Medulla oblongata (tissue), 1 donor: ENCODE measurements at regions not wholly inside any gene's neighbourhood (a gene's known extent, or its start where the extent isn't known, plus 50 kb on each side); places are given as distances from the start of the nearest gene placed in this dataset.

ENCODE experiments used
- DNase-seq: peaks from one replicate; pipeline ENCODE4 v3.0.0-alpha.2; 2015; ENCODE audit errors: extremely low spot score

DNA sequence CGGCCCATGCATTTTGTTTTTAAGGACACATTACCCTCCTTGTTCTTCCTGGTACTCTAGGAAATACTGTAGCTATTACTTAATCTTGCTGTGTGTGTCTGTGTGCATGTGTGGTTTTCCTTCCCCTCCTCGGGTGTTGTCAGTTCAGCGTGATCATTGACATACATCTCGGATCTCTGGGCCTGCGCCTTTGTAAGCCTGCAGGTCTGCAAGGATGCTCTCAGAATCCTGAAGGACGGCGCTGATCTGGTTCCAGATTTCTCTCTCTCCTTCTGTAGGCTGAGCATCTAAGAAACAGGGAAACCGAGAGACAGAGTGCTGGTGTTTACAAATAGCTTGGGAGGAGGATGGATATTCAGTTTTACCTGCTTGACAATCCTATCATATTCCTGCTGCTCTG is 100.2 kb downstream of the CYRIA start:
- no peak for DNase-seq

DNA sequence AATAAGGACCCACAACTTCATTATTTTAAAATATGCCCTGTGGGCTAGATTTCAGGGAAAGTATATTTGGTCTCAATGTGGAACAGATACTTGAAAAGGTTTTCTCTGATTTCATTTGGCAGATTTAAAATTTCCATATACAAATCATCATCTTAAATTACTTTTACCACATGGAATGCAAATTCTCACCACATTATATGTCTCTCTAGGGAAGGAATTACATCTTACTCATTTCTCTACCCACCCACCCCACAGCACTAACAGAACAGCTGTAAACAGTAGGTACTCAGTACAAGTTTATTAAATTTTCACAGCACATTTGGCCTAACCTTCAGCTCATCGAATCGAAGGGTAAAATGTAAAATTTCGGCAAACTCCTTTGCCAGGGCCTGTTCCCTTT is 104.0 kb downstream of the CYRIA start:
- DNase-seq, result no peak

DNA sequence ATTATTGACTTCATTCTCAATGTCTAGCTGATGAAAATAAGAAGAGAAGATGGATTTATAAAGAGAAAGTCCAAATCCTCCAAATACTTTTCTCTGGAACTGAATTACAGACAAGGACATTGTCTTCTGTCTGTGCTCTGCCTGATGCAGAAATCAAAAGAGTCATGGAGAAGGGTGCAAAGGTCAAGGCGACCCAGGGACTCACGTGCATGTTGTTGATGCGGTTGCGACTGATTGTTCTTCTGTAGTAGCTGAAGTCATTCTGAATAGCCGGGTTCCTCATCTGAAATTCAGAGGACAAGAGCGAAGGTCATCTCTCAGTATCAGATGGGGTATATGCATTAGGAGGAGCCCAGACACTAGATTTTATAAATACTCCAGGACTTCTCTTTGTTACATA is 104.4 kb downstream of the CYRIA start:
- no peak for DNase-seq

DNA sequence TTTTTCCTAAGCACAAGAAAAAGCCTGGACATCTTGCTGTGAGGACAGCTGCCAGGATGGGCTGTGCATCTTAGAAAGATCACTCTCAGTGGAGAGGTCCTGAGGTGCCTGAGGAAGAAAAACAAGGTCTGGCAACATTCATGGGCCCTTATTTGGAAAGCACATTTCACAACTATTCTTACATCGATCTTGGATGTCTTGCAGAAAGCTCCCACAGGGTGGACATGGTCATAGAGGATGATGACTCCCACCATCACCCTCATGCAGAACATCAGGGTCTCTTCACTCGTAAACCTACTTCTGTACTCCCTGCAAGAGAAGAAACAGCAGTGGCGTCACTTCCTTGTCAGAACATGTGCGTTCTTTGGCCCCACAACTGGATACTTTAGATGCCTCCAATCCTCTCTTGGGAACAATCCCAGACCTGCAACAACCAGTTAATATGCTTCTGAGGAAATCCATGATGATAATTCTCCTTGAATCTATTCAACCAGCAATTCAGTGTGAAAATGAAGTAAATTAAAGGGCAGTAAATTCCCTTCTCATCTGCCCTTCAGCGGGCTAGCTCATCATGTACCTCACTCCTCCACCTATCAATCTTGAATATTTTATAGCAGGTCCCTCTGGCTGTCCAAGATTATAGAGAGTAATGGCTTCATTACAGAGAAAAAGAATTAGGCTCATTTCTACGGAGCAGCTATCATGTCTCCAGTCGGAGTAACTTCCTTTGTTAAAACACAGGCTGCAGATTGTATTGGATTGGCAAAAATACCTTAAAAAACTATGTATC is 106.2 kb downstream of the CYRIA start:
- DNase-seq, result no peak

DNA sequence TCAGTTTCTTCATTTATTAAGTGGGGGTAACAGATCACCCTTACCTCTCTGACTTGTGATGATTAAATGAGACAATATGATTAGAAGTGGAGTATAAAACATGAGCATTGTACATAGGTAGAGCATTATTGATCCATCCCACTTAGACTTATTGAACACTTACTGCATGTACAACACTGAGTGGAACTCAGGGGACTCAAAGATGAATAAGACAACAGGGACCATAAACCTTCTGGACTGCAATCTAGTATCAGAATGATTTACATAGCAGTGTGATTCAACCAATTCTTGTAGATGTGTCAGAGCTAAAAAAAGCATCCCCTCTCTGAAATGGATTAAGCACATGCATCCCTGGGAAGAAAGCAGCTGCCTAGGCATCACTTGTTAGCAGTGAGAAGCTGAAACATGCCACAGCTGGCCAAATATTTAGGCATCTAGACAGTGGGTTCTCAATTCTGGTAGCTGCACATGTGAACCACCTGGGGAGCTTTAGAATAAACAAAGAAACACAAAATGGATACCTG is 111.5 kb downstream of the CYRIA start:
- DNase-seq, result no peak

DNA sequence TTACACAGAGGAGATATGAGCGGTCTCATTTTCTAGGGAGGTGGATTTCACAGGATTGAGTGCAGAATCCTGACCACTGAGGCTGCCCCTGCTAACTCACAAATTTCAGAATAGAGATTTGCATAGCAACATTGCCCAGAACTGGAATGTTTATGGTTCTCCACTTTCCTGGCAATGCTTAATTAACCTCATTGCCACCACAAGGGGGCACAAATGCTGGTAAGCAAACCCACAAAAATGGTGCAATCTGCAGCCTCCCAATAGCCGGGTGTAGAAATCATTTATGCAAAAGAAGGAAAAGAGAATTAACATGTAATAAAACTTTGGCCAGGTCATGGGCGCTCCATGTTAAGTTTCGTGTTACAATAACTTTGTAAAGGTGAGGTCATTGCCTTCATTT is 112.4 kb downstream of the CYRIA start:
- DNase-seq, result peak; percentile 74

DNA sequence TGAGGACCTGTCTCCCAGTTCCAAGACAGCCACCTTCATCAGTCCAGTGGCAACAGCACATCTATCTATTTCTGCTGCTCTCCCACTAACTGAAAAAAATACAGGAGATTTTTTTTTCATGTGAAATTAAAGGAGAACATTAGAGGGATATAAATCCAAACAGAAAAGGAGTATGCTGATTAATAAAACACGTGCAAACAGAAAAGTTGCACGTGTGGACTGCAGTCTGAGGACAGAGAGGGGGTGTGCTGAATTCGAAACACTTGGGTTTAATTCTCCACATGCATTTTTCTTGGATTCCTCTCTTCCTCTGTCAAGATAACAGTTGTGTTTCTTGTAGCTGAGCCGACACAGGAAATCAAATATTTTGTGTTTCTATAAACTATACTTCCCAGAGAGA is 113.4 kb downstream of the CYRIA start:
- DNase-seq, result no peak

DNA sequence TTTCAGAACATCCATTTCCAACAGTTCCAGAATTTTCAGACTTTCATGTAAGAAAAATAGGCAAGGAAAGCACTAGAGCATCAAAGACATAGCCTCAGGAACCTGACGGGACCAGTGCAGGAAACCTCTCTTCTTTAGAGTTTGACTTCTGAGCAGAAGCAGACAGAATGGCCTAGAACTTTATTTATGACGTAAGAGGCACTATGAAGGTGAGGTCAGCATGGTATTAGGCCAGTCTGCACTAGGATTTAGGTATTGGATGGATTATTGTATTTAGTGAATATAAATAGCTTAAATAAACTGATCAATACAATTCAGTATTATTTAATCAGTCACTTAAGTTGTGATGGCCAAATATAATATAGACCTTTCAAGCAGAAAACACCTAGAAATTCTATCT is 117.6 kb downstream of the CYRIA start:
- no peak for DNase-seq

DNA sequence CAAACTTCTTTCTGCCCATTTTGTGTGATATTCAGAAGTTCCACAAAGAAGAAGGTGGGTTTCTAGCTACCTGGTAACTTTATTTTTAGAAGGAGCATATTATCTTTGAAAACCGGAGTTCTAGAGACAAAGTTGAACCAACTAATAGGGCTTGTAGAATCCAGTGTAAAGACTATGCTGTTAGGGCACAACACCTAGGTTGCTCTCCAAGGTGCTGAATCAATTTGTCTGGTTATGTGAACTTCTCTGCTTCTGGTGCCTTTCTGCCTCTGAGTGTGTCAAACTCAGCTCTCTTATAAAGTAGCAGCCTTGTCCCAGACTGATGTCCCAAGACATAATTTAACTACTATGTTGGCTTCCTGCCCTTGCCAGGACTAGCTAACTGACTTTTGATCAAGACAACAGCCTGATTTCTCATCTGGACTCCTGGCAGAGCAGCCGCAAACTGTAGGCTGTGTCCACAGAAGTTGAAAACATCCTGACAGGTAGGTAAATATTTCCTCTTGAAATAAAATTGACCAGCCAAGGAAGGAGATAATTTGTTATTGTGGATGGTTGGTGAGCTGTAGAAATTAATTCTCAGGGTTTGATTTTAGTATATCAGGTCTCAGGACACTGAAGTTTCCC is 119.4 kb downstream of the CYRIA start:
- peak; percentile 21 for DNase-seq

DNA sequence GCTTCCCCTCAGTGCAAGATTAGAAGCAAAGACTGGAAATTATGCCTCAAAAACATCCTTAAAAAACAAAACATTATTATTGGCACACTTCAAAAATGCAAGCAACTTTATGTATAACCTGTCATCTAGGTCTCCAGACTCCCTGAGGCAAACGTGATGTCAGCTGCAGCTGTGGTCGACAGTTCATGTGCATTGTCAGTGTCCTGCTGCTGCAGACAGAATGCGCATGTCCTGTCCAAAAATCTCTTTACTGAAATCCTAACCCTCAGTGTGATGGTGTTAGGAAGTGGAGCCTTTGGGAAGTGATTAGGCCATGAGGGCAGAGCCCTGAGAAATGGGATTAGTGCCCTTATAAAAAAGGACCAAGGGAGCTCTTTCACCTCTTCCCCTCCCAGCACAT is 126.9 kb downstream of the CYRIA start:
- no peak for DNase-seq

DNA sequence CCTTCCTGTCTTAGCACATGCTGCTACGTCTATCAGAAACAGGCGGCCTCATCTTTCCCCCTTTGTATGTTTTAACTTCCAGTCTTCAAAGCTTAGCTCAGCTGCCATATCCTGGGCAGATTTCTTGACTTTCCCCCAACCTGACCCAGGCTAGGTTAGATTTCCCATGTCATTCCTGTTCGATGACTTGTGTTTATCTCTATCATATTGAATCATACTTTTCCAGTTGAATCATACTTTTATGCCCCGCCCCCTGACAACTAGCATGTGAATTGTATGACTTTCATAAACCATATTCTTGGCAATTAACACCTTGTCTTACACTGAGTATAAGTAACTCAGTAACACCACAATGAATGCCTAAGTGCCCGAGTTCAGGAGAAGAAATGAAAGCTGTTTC is 128.3 kb downstream of the CYRIA start:
- DNase-seq, result no peak

DNA sequence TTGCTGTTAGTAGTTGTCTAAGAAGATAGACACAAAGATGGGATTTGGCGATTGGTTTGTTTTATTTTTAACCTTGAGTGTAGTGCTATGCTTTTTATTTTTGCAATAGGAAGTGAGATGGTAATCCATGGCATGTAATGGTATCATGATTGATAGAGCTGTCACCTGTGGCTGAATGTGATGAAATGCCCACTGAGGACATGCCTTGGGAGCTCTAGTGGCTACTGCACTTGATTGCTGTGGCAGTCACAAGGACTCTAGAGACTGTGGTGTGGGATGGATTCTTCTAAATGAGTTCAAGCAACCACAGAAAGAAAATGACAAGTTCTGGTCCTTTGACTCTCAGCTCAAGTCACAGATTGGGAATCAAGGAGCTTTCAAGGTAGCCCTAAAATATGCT is 139.4 kb downstream of the CYRIA start:
- DNase-seq, result no peak

DNA sequence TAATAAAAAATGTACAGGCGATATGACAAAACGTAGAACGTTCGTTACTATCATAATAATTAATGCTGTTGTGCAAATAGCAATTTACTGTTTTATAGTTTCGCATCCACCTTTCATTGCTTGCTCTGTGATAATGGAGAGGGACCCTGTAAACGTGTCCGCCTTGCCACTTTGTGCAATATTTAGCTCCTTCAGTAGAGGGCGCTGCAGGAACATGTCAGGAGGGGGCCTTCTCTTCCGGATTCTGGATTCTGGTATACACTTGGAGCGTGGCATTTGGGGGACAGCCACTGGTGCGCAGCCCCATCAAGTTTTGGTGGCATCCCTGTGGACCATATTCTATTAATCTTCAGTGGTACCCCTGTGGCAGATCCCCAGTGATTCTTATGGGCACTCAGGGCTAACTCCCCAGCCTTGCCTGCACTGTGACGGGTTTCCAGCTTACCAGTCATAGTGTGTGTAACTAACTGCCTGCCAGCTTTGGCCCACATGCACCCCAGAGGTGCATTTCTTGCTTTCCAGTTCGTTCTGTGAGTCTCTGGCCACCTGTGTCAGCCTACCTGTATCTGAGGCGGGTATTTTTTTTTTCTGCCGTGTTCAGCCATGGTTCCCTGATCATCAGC is 140.3 kb downstream of the CYRIA start:
- DNase-seq, result no peak

DNA sequence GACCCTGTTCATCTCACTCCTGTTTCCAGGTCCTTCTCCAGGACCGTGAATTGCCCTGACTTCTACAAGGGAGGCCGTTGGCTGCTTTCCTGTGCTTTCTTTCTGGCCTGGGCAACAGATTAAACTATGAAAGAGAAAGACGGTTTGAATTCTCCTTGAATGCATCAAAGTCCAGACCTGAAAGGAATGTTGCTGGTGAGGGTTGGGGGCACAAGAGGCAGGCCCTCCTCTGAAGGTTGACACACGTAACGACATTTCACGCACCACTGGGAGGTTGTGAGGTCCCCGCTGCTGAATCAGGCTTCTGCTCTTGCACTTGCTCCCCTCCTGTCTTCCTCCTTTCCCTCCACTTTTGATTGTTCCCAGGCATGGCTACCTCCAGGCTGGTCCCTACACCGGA is 141.9 kb downstream of the CYRIA start:
- no peak for DNase-seq

DNA sequence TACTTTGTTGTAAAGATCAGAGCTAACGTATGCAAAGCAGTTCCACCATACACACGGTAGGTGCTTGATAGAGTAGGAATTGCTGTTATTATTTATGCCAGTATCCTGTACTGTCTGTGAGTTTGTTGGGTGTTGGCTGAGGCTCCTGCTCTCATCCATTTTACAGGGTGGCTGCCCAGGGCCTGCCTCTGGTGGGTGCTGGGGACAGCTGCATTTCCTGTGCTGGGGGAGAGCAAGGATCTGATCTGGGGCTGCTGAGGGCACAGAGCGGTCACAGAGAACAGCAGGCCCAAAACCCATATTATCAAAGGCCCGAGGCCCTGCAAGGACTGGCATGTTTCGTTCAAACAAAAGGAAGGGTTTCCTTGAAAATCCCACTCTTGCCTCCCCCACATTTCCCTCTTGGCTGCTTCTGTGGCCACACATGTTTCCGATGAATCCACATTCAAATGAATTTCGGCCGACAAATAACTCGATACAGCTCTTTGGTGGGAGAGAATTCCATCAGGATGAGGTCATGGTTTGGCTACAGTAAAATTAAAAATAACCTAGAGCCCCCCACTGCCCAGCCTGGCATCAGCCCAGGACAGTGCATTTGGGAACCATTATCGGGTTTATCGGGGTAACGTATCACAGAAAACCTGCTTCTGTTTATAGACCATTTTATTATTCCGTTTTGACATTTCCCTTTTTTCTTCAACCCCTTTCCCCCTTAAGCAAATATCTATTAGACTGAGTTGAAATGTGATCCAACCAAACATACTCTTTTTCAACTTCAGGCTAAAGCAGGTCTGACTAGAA is 143.4 kb downstream of the CYRIA start:
- no peak for DNase-seq

DNA sequence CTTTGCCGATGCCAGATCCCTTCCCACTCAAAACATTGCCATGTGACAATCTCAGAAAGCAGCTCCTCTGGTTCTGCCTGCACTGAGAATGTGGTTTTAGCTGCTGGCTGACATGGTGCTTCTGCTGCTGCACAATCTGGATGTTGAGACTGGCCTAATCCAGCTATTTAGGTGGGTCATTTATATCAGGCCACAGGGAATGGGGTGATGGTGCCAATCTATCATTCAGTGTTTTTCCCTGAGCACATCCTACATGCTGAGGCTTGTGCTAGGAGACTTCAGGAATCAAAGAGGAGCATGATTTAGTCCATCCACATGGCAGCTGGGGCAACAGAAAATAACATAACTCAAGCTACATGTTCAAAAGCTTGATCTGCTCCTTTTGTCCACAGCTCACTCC is 144.7 kb downstream of the CYRIA start:
- DNase-seq, result no peak

DNA sequence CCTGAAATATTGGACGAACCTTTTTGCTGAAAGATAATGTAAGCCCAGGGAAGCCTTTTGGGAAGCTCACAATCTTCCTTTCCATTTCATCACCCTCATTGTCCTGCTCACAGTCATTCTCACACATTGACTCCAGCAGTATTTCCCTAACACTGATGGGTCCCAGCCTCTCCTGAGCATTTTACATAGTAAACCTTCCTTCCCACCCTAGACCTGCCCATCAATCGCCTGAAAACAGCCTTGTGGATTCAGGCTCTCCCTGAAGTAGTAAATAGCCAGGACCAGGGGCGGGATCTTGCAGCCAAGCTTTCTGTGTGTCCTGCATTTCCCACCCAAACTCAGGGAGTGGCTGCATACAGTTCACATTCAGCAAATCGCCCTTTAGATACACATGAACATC is 149.9 kb downstream of the CYRIA start:
- DNase-seq, result no peak

DNA sequence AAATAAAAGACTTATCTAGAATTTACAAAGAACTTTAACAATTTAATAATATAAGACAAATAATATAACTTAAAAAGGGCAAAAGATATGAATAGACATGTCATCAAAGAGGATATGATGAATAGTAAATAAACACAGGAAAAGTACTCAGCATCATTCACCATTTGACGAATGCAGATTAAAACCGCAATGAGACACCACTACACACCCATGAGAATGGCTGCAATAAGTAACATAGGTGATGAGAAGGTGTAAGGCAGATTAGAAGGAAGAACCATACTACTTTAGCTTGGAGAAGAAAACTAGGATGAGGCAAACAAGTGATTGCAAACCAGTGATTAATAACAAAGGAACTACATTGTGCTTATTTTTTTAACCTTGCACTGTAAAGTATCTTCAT is 152.0 kb downstream of the CYRIA start:
- no peak for DNase-seq

DNA sequence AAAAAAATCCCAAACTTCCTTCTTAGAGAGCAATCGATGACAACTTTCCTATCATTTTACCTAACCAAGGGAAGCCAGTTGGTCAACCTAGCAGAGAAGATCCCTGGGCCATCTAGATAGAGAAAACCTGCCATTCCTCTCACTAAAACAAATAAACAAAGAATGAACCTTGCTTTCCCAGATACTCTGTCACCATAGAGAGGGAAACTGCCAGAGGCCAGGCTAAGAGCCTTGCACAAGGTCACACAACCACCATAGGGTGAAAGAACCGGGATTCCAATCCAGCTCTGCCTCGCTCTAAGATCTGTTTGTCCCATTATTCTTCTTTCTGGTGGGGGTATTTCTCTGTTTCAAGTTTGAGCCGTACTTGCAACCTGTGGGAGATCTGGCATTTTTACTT is 154.6 kb downstream of the CYRIA start:
- DNase-seq, result no peak

DNA sequence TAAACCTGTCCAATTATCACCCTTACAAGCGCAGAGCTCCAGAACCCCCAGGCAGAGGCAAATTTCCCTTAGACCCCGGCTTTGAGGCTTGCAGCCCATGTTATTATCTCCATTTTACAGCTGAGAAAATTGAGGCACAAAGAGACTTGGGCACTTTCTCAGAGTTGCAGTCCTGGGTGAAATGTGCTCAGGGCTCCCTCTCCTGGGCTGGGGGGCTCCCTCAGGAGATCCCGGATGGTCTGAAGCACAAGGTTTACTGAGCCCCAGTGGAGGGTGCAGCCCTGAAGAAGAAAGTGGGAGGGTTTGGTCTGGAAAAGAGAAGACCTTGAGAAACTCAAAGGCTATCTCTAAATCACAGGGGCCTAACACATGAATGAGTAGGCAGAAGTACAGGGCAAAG is 156.6 kb downstream of the CYRIA start:
- no peak for DNase-seq

DNA sequence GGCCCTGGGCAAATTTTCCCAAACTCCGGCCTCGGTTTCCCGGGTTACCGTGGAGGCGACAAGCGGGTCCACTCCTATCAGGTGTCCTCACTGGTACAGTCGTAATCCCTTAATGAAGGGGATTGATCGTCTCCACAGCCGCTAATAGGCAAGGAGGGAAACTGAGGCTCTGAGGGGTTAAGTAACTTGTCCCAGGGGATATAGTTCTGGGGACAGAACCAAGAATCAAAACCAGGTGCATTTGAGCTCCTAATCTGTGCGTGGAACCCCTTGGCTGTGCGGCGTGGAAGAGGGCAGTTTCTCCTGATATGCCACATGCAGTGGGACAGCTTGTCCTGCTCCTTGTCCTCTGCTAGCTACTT is 157.2 kb downstream of the CYRIA start:
- DNase-seq, result no peak
